Effector CD4-positive, alpha-beta T cell (primary cell): ENCODE measurements at regions not wholly inside any gene's neighbourhood (a gene's known extent, or its start where the extent isn't known, plus 50 kb on each side); places are given as distances from the start of the nearest gene placed in this dataset.
"Not testable (repeated sequence)": the region's sequence is repeated elsewhere in the genome, so short reads cannot be mapped to it uniquely, and the experiment has no call there.

ENCODE experiments used
- DNase-seq: peaks from one replicate; pipeline ENCODE4 v3.0.0-alpha.2; 2020

- no peak for DNase-seq
These were observed 474.6 kb downstream of the PLCL1 start for GRCh38 chr2:198279026-198279425.

DNA sequence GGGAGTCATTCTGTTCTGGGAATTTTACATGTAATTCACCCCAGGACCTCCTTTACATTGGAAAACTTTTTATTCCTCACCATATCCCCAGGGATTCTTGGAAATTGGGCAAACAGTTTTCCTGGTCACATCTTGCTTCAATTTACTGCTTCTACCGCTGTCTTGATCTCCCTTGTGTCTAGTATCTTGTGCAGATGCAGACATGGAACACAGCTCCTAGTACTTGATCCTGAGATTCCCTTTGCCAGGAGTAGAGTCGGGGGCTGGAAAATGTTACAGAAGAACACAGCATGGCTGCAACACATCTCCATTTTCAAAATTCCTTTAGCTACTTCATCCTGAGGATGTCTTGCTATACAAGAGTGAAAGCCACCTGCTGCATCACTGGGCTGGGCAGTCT lies 472.8 kb downstream of the PLCL1 start:
- no peak for DNase-seq

GRCh38 chr2:198273660-198274059 lies 469.3 kb downstream of the PLCL1 start:
- no peak for DNase-seq

DNA sequence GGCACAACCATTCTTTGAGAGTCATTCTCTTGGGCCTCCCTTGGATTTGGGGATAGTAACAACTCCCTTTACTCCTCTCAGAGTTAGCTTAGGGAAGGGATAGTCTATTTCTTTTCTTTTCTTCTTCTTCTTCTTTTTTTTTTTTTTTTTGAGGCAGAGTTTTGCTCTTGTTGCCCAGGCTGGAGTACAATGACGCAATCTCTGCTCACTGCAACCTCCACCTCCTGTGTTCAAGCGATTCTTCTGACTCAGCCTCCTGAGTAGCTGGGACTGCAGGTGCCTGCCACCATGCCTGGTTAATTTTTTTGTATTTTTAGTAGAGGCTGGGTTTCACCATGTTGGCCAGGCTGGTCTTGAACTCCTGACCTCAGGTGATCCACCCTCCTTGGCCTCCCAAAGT lies 465.8 kb downstream of the PLCL1 start:
- DNase-seq, result not testable (repeated sequence)

- no peak for DNase-seq
These were observed 464.1 kb downstream of the PLCL1 start for GRCh38 chr2:198268519-198268918.

DNA sequence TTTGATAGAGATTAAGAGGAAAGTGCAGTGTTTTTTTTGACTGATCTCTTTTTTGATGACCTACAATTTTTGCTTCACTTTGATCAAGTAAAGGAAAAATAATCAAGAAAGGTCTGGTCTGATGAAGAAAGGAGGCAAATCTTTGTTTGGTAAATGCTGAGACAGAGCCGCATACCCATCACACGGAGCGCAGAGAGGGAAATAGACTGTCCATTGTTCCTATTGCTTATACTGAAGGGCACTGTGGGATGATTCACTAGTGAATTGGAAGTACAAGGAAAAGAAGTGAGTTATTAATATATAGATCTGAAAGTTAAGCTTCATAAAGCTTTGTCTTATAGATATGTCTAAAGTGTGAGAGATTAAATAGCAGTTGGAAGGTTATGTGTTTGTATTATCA lies 455.1 kb downstream of the PLCL1 start:
- no peak for DNase-seq

- DNase-seq, result no peak
These were observed 450.2 kb downstream of the PLCL1 start for GRCh38 chr2:198254536-198255090.

GRCh38 chr2:198253995-198254394 lies 449.6 kb downstream of the PLCL1 start:
- DNase-seq, result no peak

DNA sequence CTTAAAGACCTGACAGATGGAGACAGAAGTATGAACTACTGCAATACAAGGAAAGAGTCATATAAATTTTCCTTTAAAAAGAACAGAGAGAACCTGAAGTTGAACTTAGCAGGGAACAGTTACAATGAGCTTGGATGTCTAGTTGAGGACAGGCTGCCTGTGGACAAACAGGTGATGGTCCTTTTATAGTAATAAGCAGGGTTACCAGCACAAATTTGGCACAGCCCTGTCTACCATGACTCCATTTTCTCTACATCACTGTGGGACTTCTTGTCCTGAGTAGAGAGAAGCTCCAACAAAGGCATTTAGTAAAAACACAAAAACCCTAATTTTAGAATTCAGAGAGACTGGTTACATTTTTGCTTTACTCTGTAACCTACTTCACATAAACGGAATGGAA lies 448.1 kb downstream of the PLCL1 start:
- DNase-seq, result no peak

DNA sequence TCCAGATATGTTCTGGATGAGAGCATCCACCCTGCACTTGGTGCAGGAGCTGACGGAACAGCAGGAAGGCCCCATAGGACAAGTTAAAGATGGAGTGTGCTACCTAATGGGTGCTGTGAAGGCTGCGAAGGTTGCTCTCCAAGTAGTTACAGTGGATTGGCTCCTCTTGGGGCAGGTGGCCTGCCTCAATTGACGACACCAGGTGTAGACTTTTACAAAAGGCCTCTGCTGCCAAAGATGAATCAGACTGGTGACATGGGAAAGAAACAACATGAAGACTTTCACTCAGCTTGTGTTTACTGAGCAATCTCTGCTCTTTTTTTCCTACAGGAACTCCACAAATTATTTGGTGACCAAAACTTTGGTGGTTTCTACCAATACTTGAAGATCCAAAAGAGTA lies 437.7 kb downstream of the PLCL1 start:
- DNase-seq, result no peak

DNA sequence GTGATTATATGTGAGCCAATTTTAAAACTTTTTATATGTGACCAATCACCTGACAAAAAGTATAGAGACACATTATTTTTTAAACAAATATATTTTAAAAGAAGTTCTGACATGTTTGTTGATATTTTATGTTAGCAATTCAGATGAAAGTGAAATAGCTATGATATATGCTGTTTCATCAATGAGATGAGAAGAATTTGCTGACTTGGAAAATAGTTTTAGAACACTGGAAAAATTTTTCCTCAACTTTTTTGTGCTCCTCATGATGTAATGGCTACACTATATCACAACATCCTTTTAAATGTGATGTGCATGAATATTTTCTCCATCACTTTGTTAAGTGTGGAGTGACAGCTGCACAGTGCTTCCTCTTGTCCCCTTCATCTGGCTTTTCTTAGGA lies 434.0 kb downstream of the PLCL1 start:
- DNase-seq, result no peak

- DNase-seq, result no peak
These were observed 431.9 kb downstream of the PLCL1 start for GRCh38 chr2:198236338-198236737.

- DNase-seq, result no peak
These were observed 427.9 kb downstream of the PLCL1 start for GRCh38 chr2:198232281-198232680.

DNA sequence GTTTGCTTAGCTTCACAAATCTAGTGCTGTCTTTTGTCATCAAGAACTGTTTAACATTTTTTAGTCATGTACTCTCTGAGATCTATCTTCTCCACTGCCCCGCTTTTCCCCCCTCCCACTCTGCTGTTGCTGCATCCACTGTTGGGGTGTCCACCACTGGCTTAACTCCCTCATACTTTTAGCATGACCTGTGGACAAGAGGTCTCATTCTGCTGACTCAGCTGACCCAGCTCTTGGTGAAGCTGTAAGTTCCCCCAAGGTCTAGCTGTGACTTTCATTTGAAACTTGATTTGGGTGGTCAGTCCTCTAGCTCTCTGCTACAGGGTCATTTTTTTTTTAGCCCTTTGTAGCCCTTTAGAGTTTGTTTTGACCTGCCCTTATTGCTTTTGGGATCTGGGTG lies 427.2 kb downstream of the PLCL1 start:
- no peak for DNase-seq

GRCh38 chr2:198220763-198221610 lies 416.6 kb downstream of the PLCL1 start:
- no peak for DNase-seq

- no peak for DNase-seq
These were observed 414.9 kb downstream of the PLCL1 start for GRCh38 chr2:198219292-198219691.

DNA sequence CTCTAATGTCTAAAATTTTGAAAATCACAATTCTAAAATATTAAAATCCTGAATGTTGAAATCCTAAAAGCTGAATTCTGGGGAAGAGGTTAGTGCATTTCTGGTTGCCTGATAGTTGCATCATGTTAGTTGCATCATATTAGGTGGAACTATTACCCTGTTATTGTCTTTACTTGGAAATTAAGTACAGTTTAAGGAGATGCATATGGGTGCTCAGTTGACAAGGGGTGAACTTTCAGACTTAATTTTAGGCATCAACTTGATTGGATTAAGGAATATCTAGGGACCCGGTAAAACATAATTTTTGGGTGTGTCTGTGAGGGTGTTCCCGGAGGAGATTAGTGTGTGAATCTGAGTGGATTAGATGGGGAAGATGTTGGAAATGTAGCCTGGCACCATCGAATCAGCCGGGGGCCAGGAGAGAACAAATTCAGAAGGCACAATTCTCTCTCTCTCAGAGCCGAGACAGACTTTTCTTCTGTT lies 409.8 kb downstream of the PLCL1 start:
- no peak for DNase-seq

GRCh38 chr2:198213253-198213652 lies 408.9 kb downstream of the PLCL1 start:
- no peak for DNase-seq

DNA sequence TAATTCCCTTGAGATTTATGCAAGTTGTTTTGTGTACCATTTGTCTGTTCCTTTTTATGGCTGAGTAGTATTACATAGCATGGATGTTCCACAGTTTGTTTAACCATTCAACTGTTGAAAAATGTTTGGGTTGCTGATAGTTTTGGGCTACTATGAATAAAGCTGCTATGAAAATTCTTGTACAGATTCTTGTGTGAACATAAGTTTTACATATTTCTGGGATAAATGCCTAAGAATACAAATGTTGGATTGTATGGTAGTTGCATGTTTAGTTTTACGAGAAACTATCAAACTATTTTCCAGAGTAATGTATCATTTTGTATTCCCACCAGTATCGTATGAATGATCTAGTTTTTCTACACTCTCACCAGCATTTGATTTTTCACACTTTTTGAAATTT lies 407.3 kb downstream of the PLCL1 start:
- DNase-seq, result no peak

GRCh38 chr2:198203336-198204069 lies 399.1 kb downstream of the PLCL1 start:
- no peak for DNase-seq
